WERI-Rb-1 (cell line): ENCODE measurements at regions not wholly inside any gene's neighbourhood (a gene's known extent, or its start where the extent isn't known, plus 50 kb on each side); places are given as distances from the start of the nearest gene placed in this dataset.
"Not testable (repeated sequence)": the region's sequence is repeated elsewhere in the genome, so short reads cannot be mapped to it uniquely, and the experiment has no call there.

Experiments used
- DNase-seq: peaks from one replicate; pipeline ENCODE4 v3.0.0-alpha.2; 2020
- H3K27ac ChIP-seq: fragments of 250-450 bp; sonication (Bioruptor Pico); 2 replicates; pipeline ENCODE4 v1.5.1; 2020; ENCODE audit warnings: mild to moderate bottlenecking, moderate library complexity
- H3K27me3 ChIP-seq: fragments of 250-450 bp; sonication (Bioruptor Pico); 2 replicates; pipeline ENCODE4 v1.5.1; 2021; ENCODE audit warnings: mild to moderate bottlenecking, low read depth, moderate library complexity; ENCODE audit not compliant: insufficient read depth, severe bottlenecking
- H3K36me3 ChIP-seq: fragments of 250-450 bp; sonication (Bioruptor Pico); 2 replicates; pipeline ENCODE4 v1.5.1; 2020; ENCODE audit warnings: mild to moderate bottlenecking, moderate library complexity
- H3K4me3 ChIP-seq: 2 replicates; pipeline ENCODE4 v1.5.1; 2011; ENCODE audit warnings: low read depth, mild to moderate bottlenecking, control low read depth, low read length
- H3K9me3 ChIP-seq: fragments of 250-450 bp; sonication (Bioruptor Pico); 2 replicates; pipeline ENCODE4 v1.5.1; 2021; ENCODE audit warnings: mild to moderate bottlenecking, moderate library complexity; ENCODE audit not compliant: severe bottlenecking
- CTCF ChIP-seq: IDR thresholded peaks from 2 replicates; pipeline ENCODE4 v1.5.1; 2011; ENCODE audit warnings: low read depth, mild to moderate bottlenecking, control low read depth, inconsistent platforms, low read length

DNA sequence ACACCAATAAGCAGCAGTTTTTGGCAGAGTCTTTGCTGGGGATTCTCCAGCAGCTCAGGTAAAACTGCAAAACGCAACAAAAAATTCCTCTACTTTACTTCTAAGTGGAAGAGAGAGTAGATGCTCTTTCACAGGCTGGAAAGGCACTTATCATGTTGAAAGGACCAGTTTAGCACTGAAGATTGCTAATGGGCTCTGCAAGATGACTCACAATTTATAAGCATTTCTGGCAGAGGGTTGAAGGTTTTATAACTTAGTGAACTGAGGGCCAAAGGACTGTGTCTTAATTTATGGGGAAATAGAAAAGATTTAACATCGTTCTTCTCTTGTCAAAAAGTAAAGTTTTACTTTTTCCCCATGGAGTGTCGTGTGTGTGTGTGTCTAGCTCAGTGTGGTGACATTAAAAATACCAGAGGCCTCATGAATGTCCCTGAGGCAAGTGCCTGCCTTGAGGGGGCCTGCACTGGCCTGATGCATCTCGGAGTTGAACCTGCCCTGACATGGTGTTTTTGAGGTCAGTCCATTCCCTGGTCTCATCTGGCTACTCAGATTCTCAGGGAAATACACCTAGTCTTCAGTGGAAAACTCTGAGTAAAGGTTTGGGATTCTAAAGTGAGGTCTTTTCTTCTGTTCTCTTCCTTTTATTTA, 1092.0 kb downstream of the NAALADL2 start:
- DNase-seq = no peak
- Histone ChIP-seq H3K27me3 (no peaks in the 10 kb centered on the region), H3K36me3 (no peaks in the 10 kb centered on the region), H3K4me3 (no peak overlapping the region), H3K9me3 (no peaks in the 10 kb centered on the region), H3K27ac (no peak overlapping the region)
- TF ChIP-seq CTCF = no peak

- H3K27ac ChIP-seq = no peak overlapping the region
- peaks cover 2% of the 10 kb centered on the region for H3K9me3 ChIP-seq
- no peaks in the 10 kb centered on the region for H3K27me3 ChIP-seq
- no peak overlapping the region for H3K4me3 ChIP-seq
- DNase-seq = no peak
- no peaks in the 10 kb centered on the region for H3K36me3 ChIP-seq
- no peak for TF ChIP-seq CTCF
Measured at GRCh38 chr3:175948041-175948440, 1088.9 kb downstream of the NAALADL2 start.

GRCh38 chr3:175941352-175941751, 1082.2 kb downstream of the NAALADL2 start:
- no peak overlapping the region for H3K4me3 ChIP-seq
- peaks cover 2% of the 10 kb centered on the region for H3K9me3 ChIP-seq
- TF ChIP-seq CTCF = peak; percentile 68; the same call in 1 of the 2 replicates
- H3K27ac ChIP-seq = no peak overlapping the region
- no peaks in the 10 kb centered on the region for H3K36me3 ChIP-seq
- no peaks in the 10 kb centered on the region for H3K27me3 ChIP-seq
- DNase-seq = peak; percentile 37

DNA sequence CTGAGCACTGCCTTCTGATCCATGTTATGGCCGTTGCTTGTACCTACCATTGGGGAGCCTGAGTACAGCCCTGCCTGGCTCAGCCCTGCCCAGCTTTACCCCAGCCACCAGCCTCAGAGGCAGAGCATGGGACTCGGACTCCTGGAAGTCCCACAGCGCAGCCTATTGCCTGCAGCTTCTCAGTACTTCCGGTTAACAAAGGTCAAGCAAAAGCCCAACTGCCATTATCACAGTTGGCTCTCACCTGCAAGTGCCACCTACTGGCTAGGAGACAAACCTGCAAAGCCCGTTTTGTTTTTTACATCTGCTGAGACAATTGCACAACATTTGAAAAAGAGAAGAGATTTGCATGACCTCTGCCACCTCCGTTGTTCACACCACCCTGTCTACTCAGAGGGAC, 1081.7 kb downstream of the NAALADL2 start:
- peak; percentile 73 for TF ChIP-seq CTCF
- DNase-seq = peak; percentile 71
- Histone ChIP-seq H3K9me3 (peaks cover 2% of the 10 kb centered on the region), H3K36me3 (no peaks in the 10 kb centered on the region), H3K4me3 (no peak overlapping the region), H3K27ac (no peak overlapping the region), H3K27me3 (no peaks in the 10 kb centered on the region)

DNA sequence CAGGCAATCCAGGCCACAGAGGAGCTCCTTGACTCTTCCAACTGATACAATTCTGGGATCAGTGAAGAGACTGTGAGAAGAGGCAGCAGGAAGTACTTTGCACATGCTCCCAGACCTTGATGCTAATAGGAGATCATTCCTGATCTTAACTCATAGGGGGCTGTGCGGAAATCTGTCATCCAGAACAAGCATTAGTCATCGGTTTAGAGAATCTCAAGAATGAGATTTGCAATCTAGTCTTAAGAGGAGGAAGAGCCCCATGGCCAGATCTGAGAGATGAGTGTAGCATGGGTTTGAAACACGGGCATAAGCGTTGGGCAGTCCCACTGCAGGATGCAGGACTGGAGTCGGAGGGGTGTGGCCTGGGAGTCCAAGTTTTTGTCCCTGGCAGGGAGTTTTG, 1081.1 kb downstream of the NAALADL2 start:
- H3K27ac ChIP-seq = no peak overlapping the region
- H3K9me3 ChIP-seq = no peaks in the 10 kb centered on the region
- DNase-seq = peak; percentile 8
- no peak overlapping the region for H3K4me3 ChIP-seq
- no peaks in the 10 kb centered on the region for H3K27me3 ChIP-seq
- TF ChIP-seq CTCF = no peak
- no peaks in the 10 kb centered on the region for H3K36me3 ChIP-seq

DNA sequence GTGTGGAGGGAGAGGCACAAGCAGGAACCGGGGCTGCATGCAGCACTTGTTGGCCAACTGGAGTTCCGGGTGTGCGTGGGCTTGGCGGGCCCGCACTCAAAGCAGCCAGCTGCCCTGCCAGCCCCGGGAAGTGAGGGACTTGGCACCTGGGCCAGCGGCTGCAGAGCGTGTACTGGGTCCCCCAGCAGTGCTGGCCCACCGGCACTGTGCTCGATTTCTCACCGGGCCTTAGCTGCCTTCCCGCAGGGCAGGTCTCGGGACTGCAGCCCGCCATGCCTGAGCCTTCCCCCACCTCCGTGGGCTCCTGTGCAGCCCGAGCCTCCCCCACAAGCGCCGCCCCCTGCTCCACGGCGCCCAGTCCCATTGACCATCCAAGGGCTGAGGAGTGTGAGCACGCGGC, 1078.2 kb downstream of the NAALADL2 start:
- H3K9me3 ChIP-seq, H3K27me3 ChIP-seq, DNase-seq, H3K4me3 ChIP-seq, H3K27ac ChIP-seq, H3K36me3 ChIP-seq: not testable (repeated sequence)
